ENCODE measurements at regions not wholly inside any gene's neighbourhood (a gene's known extent, or its start where the extent isn't known, plus 50 kb on each side); places are given as distances from the start of the nearest gene placed in this dataset.

DNA sequence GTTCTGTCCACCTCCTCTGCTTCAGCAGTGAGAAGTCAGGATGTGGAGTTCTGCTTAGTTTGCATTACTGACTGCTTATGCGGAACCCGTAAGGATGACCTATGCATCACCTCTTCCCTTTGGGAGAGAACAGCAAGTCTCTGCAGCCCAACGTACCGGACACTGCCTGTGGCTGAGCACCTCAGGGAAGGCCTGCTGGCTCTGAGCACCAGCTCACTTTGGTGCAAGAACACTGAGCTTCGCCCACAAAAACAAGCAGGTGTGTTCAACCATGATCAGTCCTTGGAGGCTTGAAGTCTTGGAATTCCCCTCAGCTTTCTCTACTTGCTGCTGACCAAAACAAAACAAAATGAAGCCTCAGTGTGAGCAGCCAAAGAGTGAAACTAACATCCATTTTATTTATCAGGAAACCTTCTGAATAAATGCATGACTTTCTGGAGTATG is 52.7 kb upstream of the NCK2 start:
- Histone ChIP-seq H3K9me3 (no peaks in the 10 kb centered on the region), H3K4me1 (ENCODE audit: control insufficient read depth in 1 of 2, insufficient read depth in 2 of 2, low read depth in 1 of 2, low read length in 1 of 2) (no peaks in the 10 kb centered on the region), H3K27ac (ENCODE audit: low read depth in 2 of 2, low read length in 1 of 2) (no peak overlapping the region), H3K9me2 (no peaks in the 10 kb centered on the region), H4K20me1 (ENCODE audit: insufficient read depth) (no peaks in the 10 kb centered on the region), H3K9ac (no peak overlapping the region), H3K4me3 (ENCODE audit: low read depth in 2 of 2, low read length in 1 of 2) (no peak overlapping the region), H3K36me3 (replicated peaks in 1 of 2; ENCODE audit: control insufficient read depth in 1 of 2, insufficient read depth in 2 of 2, low read length in 1 of 2) (no peaks in the 10 kb centered on the region), H2AFZ (ENCODE audit: low read depth) (no peak overlapping the region), H3K79me2 (ENCODE audit: insufficient read depth) (no peaks in the 10 kb centered on the region), H3F3A (replicated peaks; ENCODE audit: insufficient read depth) (no peaks in the 10 kb centered on the region), H3K27me3 (ENCODE audit: insufficient read depth) (no peaks in the 10 kb centered on the region), H3K4me2 (no peak overlapping the region)
- CTCF ChIA-PET: no interaction called here
- TF ChIP-seq EP300 (IDR thresholded peaks at IDR 0.05; ENCODE audit: borderline replicate concordance in 1 of 2, low read depth in 1 of 2, low read length in 1 of 2) (no peak), POLR2AphosphoS5 (IDR thresholded peaks at IDR 0.05; ENCODE audit: low read depth, low read length) (no peak), MEF2A (IDR thresholded peaks at IDR 0.05; ENCODE audit: borderline replicate concordance, low read depth) (no peak), TEAD4 (IDR thresholded peaks at IDR 0.05; ENCODE audit: borderline replicate concordance, insufficient read depth) (no peak), TAF1 (IDR thresholded peaks at IDR 0.05; ENCODE audit: borderline replicate concordance, low read depth, low read length) (no peak), ELF1 (IDR thresholded peaks at IDR 0.05) (no peak), CHD2 (IDR thresholded peaks at IDR 0.05; ENCODE audit: low read length, partially characterized antibody) (no peak), YY1 (IDR thresholded peaks at IDR 0.05; ENCODE audit: low read depth) (no peak), FOXM1 (IDR thresholded peaks at IDR 0.05; ENCODE audit: low read depth) (no peak), FOXJ3 (CRISPR knock-in tag; IDR thresholded peaks at IDR 0.05) (no peak), RAD21 (IDR thresholded peaks at IDR 0.05; ENCODE audit: low read length) (no peak)
- TF ChIP-seq, protein P1, sequence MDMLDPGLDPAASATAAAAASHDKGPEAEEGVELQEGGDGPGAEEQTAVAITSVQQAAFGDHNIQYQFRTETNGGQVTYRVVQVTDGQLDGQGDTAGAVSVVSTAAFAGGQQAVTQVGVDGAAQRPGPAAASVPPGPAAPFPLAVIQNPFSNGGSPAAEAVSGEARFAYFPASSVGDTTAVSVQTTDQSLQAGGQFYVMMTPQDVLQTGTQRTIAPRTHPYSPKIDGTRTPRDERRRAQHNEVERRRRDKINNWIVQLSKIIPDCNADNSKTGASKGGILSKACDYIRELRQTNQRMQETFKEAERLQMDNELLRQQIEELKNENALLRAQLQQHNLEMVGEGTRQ (IDR thresholded peaks at IDR 0.05; ENCODE audit: borderline replicate concordance, low read depth, low read length): no peak
- TF ChIP-seq, protein P2, sequence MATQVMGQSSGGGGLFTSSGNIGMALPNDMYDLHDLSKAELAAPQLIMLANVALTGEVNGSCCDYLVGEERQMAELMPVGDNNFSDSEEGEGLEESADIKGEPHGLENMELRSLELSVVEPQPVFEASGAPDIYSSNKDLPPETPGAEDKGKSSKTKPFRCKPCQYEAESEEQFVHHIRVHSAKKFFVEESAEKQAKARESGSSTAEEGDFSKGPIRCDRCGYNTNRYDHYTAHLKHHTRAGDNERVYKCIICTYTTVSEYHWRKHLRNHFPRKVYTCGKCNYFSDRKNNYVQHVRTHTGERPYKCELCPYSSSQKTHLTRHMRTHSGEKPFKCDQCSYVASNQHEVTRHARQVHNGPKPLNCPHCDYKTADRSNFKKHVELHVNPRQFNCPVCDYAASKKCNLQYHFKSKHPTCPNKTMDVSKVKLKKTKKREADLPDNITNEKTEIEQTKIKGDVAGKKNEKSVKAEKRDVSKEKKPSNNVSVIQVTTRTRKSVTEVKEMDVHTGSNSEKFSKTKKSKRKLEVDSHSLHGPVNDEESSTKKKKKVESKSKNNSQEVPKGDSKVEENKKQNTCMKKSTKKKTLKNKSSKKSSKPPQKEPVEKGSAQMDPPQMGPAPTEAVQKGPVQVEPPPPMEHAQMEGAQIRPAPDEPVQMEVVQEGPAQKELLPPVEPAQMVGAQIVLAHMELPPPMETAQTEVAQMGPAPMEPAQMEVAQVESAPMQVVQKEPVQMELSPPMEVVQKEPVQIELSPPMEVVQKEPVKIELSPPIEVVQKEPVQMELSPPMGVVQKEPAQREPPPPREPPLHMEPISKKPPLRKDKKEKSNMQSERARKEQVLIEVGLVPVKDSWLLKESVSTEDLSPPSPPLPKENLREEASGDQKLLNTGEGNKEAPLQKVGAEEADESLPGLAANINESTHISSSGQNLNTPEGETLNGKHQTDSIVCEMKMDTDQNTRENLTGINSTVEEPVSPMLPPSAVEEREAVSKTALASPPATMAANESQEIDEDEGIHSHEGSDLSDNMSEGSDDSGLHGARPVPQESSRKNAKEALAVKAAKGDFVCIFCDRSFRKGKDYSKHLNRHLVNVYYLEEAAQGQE (IDR thresholded peaks at IDR 0.05; ENCODE audit: low read depth, low read length): no peak
- TF ChIP-seq, protein P3, sequence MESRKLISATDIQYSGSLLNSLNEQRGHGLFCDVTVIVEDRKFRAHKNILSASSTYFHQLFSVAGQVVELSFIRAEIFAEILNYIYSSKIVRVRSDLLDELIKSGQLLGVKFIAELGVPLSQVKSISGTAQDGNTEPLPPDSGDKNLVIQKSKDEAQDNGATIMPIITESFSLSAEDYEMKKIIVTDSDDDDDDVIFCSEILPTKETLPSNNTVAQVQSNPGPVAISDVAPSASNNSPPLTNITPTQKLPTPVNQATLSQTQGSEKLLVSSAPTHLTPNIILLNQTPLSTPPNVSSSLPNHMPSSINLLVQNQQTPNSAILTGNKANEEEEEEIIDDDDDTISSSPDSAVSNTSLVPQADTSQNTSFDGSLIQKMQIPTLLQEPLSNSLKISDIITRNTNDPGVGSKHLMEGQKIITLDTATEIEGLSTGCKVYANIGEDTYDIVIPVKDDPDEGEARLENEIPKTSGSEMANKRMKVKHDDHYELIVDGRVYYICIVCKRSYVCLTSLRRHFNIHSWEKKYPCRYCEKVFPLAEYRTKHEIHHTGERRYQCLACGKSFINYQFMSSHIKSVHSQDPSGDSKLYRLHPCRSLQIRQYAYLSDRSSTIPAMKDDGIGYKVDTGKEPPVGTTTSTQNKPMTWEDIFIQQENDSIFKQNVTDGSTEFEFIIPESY (IDR thresholded peaks at IDR 0.05; ENCODE audit: borderline replicate concordance, low read depth): no peak
- TF ChIP-seq, protein P4, sequence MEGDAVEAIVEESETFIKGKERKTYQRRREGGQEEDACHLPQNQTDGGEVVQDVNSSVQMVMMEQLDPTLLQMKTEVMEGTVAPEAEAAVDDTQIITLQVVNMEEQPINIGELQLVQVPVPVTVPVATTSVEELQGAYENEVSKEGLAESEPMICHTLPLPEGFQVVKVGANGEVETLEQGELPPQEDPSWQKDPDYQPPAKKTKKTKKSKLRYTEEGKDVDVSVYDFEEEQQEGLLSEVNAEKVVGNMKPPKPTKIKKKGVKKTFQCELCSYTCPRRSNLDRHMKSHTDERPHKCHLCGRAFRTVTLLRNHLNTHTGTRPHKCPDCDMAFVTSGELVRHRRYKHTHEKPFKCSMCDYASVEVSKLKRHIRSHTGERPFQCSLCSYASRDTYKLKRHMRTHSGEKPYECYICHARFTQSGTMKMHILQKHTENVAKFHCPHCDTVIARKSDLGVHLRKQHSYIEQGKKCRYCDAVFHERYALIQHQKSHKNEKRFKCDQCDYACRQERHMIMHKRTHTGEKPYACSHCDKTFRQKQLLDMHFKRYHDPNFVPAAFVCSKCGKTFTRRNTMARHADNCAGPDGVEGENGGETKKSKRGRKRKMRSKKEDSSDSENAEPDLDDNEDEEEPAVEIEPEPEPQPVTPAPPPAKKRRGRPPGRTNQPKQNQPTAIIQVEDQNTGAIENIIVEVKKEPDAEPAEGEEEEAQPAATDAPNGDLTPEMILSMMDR (IDR thresholded peaks at IDR 0.05): no peak
- no peak for DNase-seq
- 64% methylated on average over 5 of the region's 5 CpGs for WGBS (ENCODE audit: low lambda C conversion rate)
- POLR2A ChIA-PET: no interaction called here

Measured in SK-N-SH (cell line).